SIG-M5 treated with dmso at 0.1 percent for 504 hours (cell line): ENCODE measurements at regions not wholly inside any gene's neighbourhood (a gene's known extent, or its start where the extent isn't known, plus 50 kb on each side); places are given as distances from the start of the nearest gene placed in this dataset.

Source experiments
- DNase-seq: peaks from one replicate; lab custom pipeline; 2025; ENCODE audit not compliant: unreplicated experiment; lab: John Stamatoyannopoulos, UW

- no peak for DNase-seq
Measured at GRCh38 chr1:30488324-30488913, 235.0 kb downstream of the MATN1 start.

DNA sequence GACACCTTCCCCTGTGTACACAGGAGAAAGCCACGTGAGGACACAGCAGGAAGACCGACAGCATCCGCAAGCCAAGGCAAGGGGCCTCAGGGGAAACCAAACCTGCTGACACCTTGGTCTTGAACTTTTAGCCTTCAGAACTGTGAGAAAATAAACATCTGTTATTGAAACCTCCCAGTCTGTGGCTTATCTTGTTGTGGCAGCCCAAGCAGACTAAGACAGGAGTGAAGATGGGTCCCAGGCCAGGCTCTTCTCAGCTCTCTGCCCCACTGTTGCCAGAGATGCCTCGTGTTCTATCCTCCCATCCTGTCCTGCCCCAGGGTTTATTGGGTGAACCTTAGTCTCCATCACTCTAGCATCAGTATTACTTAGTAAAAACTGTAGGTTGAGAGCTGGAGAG, 236.3 kb downstream of the MATN1 start:
- no peak for DNase-seq

DNA sequence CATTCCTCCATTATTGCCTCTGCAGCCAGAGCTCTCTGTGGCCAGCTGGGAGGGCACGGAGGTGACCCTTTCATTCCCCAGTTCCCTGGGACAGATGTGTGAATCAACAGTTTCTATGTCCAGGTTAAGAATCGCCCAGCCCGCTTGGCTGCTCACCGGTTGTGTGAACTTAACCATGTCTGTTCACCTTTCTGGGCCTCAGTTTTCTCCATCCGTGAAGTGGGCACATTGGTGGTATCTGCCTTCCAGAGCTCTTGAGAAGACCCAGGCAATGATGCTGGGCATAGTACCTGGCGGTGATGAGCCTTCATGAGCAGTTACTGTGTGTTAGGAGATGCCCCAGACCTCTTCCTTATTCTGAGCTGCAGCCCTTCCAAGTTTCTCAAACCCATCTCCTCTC, 238.3 kb downstream of the MATN1 start:
- no peak for DNase-seq

DNA sequence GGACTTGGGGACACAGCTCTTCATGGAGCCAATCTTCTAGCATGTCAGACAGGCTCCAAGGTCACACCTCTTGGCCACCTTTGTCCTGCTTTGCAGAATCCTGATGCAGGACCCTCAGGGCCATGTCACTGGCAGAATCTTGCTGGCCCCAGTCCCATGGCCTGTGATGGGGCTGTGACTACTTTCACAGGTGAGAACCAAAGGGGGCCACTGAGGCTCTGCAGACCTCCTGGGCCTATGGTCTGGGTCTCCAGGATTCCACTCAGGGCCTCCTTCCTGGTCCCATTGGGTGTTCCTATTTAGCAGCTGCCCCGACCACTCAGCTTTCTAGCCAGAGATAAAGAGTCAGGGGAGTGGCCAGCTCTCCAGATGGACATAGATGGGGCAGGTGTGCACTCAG, 238.7 kb downstream of the MATN1 start:
- no peak for DNase-seq

DNA sequence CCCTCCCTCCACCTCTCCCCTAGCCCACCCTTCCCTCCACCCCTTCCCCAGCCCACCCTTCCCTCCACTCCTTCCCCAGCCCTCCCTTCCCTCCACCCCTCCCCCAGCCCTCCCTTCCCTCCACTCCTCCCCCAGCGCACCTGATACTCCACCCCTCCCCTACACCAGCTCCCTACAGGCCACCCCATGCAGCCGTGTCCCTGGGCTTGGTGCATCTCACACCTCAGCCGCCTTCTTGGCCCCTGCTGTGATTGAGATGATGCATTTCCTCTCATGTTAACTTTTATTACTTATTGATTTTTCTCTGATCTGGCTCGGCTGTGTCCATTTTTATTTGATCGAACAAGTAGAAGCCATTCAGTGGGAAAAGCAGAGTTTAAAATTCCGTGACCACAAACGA, 243.8 kb downstream of the MATN1 start:
- DNase-seq: no peak

DNA sequence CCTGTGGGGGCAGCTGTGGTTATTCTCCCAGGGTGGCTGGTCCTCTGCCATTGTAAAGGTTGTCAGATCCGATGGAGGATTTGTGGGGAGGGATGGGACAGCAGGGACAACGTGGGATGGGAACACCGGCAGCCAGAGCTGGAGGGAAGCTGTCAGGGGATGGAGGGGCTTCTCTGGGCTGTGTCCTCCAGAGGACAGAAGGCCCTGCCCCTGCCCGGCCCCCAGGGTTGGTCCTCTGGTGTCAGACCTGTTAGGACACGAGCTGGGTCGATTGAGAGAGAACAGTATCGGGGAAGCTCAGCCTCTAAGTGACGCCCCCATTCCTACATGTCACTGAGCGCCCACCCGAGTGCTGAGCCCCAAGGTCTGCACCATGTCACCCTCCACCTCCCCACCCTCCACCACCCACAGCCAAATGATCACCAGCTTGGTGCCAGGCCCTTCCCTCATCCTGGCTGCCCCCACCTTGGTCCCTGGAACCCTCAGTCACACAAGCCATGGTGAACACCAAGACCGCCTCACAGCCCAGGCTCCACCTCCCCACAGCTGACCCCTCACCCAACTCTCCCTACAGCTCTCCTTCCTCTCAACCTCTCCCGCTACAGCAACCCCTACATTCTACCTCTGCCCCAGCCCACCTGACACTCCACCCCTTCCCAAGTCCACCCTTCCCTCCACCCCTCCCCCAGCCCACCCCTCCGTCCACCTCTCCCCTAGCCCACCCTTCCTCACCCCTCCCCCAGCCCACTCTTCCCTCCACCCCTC, 244.4 kb downstream of the MATN1 start:
- DNase-seq: no peak

GRCh38 chr1:30478283-30478682, 245.1 kb downstream of the MATN1 start:
- DNase-seq: no peak

- DNase-seq: no peak
Measured at GRCh38 chr1:30477588-30477987, 245.8 kb downstream of the MATN1 start.

DNA sequence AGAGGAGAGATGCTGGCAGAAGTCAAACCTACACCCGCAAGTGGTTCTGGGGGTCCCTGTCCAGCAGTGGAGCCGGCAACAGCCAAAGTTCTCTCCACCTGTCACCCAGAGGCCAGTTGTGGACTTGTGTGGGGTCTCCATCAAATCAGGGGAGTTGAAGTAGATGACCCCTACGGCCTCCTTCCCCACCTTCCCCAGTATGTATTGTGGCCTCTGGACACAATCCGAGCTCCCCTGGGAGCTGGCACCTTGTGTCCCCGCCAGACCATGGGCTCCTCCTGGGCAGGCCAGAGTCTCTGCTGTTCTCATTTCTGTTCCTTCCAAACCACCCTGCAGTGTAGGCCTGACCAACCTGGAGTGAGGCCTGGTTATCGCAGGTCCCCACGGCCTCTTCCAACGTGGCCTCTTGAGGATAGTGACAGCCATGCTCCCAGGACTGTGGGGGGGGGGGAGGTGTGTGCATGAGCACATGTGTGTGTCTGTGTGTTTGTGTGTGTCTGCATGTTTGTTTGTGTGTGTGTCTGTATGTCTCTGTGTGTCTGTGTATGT, 246.4 kb downstream of the MATN1 start:
- DNase-seq: no peak

DNA sequence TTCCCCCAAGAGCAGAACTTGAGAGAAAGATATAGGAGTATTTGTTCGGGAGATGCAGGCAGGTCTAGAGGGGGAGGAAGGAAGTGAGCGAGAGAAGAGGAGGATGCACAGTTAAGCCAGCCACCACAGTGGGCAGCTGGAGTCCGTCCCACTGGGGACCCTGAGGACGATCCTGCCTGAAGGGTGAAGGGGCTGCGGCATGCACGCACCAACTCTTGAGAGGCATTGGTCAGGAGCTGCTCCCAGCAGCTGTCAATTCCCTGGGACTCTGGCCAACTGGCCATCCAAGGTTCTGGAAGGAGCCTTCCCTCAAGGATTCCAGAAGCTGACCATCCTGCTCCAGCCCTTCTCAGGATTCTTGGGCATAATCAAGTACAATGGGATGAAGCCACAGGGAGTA, 246.9 kb downstream of the MATN1 start:
- no peak for DNase-seq

DNA sequence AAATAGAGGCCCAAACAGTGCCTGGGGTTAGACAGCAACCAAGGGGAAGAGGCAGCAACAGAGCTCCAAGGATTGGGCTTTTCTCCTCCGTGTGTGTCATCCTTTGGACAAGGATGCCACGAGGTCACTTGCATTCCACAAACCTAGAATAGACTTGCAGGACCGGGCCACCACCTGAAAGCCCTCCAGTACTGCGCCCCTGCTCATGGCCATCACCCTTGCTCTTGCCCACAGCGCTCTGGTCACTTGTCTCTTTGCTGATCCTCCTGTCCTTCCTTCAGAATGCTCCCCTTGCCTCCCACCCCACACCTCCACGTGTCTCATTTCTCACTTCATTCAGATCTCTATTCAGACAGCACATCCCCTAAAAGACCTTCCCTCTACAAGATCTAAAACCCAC, 247.4 kb downstream of the MATN1 start:
- no peak for DNase-seq

DNA sequence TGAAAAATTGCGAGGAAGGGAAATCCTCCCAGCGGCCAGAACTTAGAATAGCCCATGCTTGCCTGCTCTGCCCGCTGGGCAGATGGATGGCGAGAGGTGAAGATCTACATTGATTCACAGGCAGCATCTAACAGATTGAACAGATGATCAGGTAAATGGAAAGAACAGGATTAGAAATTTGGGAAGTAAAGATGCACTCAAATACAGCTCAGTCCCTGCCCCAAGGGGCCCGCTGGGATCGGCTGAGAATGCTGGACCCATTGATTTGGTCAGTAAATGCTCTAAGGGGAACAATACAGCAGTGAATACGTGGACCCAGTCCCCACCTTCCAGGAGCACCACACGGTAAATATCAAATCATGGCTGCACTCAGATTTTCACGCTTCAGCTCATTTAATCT, 248.2 kb downstream of the MATN1 start:
- no peak for DNase-seq

DNA sequence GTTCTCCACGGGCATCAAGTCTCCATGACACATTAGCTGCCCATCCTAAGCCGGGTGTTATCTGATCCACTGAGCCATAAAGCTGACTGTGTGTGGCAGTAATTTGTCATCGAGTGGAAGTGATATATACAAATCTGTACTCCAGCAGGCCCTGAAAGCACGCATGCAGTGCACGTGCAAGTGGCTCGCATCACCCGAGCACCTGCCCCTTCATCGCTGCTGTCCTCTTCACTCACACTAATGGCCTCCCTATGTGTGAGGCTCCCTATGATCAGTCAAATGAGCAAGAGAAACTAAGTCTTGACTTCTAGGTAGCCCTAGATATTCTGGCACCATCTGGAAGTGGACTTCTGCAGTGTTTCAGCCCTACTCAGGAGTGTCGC, 248.6 kb downstream of the MATN1 start:
- no peak for DNase-seq

- DNase-seq: no peak
Measured at GRCh38 chr1:30473922-30474817, 249.2 kb downstream of the MATN1 start.

DNA sequence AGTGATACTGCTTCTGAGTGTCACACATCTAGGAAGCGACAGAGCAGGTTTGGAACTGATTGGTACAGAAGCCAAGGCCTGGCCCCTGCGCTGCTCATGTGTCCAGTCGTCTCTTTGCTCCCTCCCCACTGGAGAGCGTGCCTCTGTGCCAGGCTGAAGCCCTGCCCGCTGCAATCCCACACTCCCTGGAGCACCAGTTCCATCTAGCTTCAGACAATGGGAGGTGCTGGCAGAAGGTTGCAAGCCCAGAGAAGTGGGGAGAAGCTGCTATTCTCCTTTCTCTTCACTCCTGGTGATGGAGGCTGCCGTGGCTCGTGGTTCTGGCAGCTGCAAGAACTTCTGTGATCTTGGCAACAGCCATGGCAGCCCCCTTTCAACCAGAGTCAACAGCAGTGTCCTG, 250.9 kb downstream of the MATN1 start:
- no peak for DNase-seq

DNA sequence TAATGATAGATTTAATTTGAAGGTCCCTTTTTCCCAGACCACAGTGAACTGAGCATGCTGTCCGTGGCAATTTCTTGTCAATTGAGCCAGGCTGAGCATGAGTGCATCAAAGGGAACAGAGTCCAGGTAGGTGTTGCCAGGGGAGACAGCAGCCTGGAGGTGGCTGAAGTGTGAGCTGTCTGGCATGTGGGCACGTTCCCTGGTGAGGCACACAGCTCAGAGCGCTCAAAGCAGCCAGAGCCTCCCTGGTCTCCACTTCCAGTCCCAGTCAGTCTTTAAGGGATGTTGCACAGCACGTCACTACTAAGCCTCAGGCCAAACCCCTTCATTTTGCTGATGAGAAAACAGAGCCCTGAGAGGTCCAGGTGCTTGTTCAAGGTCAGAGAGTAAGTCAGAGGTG, 251.4 kb downstream of the MATN1 start:
- no peak for DNase-seq

- no peak for DNase-seq
Measured at GRCh38 chr1:30471307-30471706, 252.1 kb downstream of the MATN1 start.

- no peak for DNase-seq
Measured at GRCh38 chr1:30469426-30469825, 254.0 kb downstream of the MATN1 start.

DNA sequence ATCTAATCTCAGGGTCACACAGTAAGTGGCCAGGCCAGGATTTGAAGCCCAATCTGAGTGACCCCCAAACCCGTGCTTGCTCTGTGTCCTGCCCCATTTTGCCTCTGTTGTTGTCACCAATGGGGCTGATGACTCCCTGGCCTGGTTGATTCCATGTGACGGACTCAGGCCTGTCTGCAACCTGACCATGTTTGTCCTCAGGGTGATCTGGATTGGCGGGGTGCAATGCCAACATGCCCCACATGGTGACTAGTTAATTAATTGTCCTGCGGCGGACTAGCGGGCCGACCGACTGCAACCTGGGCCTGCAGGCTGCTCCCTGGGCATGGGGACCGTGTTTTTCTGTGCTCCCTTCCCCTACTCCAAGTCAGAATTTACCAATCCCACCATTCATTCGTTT, 256.3 kb downstream of the MATN1 start:
- DNase-seq: no peak

DNA sequence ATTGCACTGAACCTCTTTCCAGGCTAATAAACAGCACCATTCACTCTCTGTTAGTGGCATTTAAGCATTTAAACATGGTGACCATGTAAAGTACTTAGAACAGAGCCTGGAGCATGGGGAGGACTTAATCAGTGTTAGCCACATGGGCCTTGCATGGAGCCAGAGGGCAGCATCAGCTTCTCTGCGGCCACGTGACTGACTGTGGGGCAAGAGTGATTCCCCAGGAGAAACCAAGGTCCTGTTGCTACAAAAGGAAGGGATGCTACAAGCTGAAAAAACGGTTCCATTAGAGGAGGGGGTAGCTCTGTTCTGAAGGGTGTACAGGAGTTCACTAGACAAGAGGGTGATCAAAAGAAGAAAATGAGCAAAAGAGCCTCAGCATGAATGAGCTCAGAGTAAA, 256.8 kb downstream of the MATN1 start:
- no peak for DNase-seq

- no peak for DNase-seq
Measured at GRCh38 chr1:30466026-30466425, 257.4 kb downstream of the MATN1 start.

- DNase-seq: no peak
Measured at GRCh38 chr1:30465096-30465495, 258.3 kb downstream of the MATN1 start.
